Left ventricle myocardium superior (tissue), 1 donor: ENCODE measurements at regions not wholly inside any gene's neighbourhood (a gene's known extent, or its start where the extent isn't known, plus 50 kb on each side); places are given as distances from the start of the nearest gene placed in this dataset.
"Not testable (repeated sequence)": the region's sequence is repeated elsewhere in the genome, so short reads cannot be mapped to it uniquely, and the experiment has no call there.

Experiments
- ATAC-seq: fragments of 200-7000 bp; cut with Tn5 transposase; one replicate; pipeline ENCODE4 v1.9.1; 2020; ENCODE audit warnings: mild to moderate bottlenecking, moderate library complexity
- DNase-seq: peaks from one replicate; pipeline ENCODE4 v3.0.0-alpha.2; 2020
- intact Hi-C: fragments of 100-400 bp; cut with micrococcal nuclease; formaldehyde crosslinking; loops from one replicate; pipeline ENCODE4 v1.11.0; 2022
- donor health status: DM: no; HTN: yes; CAD: no; lungs with severe emphysema.

GRCh38 chr18:42296192-42296591 is 341.2 kb downstream of the PIK3C3 start:
- DNase-seq (no peak), ATAC-seq (no peak)
- intact Hi-C loops, result loop anchor here (10.0 kb wide), 1 partner anchor 181 kb away; no protein-coding TSS in a partner anchor

GRCh38 chr18:42296723-42297122 is 341.7 kb downstream of the PIK3C3 start:
- intact Hi-C loops, result loop anchor here (10.0 kb wide), 1 partner anchor 182 kb away; no protein-coding TSS in a partner anchor
- no peak for DNase-seq
- no peak for ATAC-seq

GRCh38 chr18:42298759-42299675 is 344.0 kb downstream of the PIK3C3 start:
- DNase-seq, result peak; percentile 74
- intact Hi-C loops, result loop anchor here (10.0 kb wide), 1 partner anchor 184 kb away; no protein-coding TSS in a partner anchor
- ATAC-seq, result peak; percentile 94

DNA sequence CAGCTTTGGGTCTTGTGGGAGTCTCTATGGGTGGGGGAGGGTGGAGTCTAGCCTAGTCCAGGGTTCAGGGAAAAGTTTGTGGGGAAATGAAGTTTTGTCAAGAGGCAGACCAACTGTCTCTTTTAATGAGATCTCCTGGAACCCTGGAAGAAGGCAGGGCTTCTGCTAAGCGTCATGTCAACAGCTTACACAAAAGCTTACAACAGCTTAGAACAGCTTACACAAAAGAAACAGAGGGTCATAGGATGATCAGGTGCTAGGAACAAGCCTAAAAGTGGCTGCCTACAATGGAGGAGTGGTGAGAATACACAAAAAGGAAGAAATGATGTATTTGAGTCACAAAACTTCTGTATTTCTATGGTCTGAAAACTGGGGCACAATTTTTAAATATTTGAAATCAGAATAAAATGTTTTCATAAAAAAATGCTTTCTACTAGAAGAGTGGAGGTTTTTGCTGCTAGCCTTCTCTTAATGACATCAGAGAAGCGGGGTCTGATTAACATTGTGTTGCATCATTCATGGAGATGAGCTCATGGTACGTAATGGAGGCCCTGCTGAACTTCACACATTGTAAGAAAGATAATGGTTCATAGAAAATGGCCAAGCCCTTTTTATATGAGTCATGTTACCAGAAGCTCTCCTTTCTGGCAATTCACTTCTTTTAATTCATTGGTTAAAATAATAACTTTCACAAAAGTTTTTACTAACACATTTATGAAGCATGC is 351.0 kb downstream of the PIK3C3 start:
- DNase-seq (no peak), ATAC-seq (no peak)
- intact Hi-C loops, result no loop called here

- intact Hi-C loops, result no loop called here
These were observed 351.6 kb downstream of the PIK3C3 start for GRCh38 chr18:42306594-42306980.

DNA sequence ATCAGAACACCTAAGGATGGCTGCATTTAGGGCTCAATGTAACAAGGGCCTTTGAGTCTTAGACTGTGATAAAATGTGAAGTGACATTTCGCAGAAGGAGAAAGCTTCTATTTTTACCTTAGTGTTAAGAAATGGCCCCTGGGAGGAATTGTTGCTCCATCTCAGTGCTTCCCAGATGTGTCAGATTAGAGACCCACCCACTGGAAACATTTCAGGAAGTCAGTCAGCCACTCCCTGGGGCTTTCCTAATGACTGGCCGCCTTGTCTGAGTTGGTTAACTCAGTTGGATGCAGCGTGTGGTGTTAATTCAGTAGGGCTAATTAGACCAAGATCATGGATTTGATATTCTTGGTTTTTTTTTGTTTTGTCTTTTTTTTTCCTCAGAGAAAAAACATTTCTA is 355.9 kb downstream of the PIK3C3 start:
- intact Hi-C loops, result no loop called here
- DNase-seq, result peak; percentile 37
- peak; percentile 97 for ATAC-seq

More at GRCh38 chr18:42306594-42306980, 351.6 kb downstream of the PIK3C3 start:
- no peak for DNase-seq
- no peak for ATAC-seq

DNA sequence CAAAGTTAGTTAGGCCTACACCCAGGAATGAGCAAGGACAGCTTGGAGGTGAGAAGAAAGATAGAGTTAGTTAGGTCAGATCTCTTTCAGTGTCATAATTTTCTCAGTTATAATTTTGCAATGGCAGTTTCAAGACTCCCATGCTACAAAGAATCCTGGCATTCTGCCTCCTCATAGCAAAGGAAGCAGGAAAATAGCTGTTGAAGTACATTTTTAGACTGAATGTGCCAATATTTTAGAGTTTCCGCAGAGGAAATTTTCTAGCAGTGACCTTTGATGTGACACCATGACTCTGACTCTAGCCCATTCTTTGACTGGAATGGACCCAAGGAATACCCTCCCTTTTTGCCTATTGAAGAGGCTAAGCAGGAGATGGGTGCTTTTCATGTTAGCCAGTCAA is 371.7 kb downstream of the PIK3C3 start:
- peak; percentile 21 for ATAC-seq
- intact Hi-C loops, result no loop called here

GRCh38 chr18:42328931-42329330 is 373.9 kb downstream of the PIK3C3 start:
- intact Hi-C loops, result no loop called here
- DNase-seq, result no peak
- no peak for ATAC-seq

More for the DNA sequence above, 371.7 kb downstream of the PIK3C3 start:
- no peak for DNase-seq

GRCh38 chr18:42330296-42330695 is 375.3 kb downstream of the PIK3C3 start:
- DNase-seq (no peak), ATAC-seq (no peak)
- intact Hi-C loops, result no loop called here

DNA sequence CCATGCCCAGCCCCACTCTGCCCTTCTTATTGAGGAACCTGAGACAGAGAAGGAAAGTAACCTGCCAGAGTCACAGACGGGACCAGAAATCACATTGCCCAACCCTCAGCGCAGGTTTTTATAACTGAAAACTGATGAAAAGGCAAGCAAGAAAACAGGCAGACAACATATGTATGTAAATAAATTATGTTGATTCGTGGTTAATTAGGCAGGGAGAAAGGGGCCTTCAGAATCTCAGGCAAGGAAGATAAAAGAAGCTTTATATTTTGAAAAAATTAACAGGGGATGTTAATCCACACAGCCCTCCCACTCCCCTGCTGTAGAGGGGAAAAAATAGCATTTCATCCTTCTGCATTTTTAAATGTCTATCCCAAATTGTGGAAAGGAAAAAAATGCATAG is 378.5 kb downstream of the PIK3C3 start:
- ATAC-seq (no peak), DNase-seq (no peak)
- intact Hi-C loops, result no loop called here

- intact Hi-C loops, result no loop called here
- ATAC-seq, result no peak
- DNase-seq, result no peak
These were observed 379.9 kb downstream of the PIK3C3 start for GRCh38 chr18:42334931-42335330.

- intact Hi-C loops, result no loop called here
- DNase-seq (no peak), ATAC-seq (no peak)
These were observed 381.1 kb downstream of the PIK3C3 start for GRCh38 chr18:42336139-42336538.

GRCh38 chr18:42337337-42337736 is 382.3 kb downstream of the PIK3C3 start:
- intact Hi-C loops, DNase-seq, ATAC-seq: not testable (repeated sequence)

DNA sequence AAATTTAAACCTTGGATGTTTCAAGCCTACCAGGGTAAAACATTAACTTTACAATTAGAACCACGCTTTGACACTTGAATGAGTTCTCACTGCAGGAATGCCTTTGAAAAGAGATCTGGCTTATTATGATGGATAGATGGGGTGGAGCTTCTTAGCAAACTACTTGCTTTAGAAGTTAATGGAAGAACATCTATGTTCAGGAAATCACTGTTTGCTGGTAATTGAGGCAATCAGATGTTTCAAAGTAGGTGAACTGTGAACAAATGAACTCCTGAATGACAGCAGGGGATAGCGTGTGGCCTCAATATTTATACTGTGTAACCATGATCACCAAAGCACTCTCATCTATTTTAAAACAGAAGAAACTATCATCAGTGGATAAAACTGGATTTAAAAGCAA is 383.6 kb downstream of the PIK3C3 start:
- ATAC-seq (peak; percentile 53), DNase-seq (no peak)
- intact Hi-C loops, result no loop called here

- ATAC-seq, result peak; percentile 94
- intact Hi-C loops, result no loop called here
- no peak for DNase-seq
These were observed 384.3 kb downstream of the PIK3C3 start for GRCh38 chr18:42339372-42339771.

DNA sequence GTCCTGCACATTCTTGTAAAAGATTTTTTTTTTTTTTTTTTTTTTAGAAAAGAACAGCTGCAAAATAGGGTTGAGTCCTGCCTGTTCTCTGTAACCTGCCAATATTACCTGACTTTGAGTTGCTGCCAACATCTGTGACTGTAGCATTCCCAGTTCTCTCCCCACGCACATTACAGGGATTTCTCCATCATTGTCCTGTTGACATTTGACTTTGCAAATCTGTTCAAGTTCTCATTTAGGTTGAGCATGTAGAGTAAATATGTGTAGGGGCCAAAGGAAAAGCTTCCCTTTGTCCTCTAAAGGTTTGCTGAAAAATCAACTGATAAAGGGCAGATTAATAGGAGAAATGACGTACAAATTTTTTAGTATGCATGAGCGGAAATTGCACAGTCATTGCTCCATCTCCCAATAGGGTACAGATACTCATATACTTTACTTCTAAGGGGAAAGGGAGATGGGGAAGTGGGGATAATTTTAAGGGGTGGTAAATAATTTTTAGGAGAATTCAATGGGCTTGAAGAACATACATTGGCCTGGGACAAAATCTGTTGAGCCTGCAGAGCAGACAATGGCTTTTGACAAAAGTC is 385.5 kb downstream of the PIK3C3 start:
- intact Hi-C loops, result no loop called here
- ATAC-seq, result no peak
- DNase-seq, result no peak

DNA sequence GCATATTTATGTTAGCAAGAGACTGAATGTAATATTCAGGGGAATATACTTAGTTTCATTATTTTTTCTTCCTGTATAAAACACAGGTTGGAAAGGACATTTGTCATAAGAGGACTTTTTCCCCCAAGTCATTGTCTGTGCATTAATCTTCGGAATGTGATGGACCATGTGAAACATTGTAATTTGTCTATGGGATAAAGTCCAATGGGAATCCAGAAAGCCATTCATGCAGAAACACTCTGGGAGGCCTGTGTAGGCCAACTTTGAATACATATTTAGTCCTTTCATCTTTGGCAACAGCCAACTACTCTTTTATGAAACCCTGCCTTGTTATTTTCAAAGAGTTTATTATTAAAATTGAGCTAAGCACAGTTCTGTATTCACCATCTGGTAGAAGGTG is 386.4 kb downstream of the PIK3C3 start:
- intact Hi-C loops, result no loop called here
- no peak for DNase-seq
- no peak for ATAC-seq

GRCh38 chr18:42348722-42349121 is 393.7 kb downstream of the PIK3C3 start:
- DNase-seq (no peak), ATAC-seq (no peak)
- intact Hi-C loops, result no loop called here

DNA sequence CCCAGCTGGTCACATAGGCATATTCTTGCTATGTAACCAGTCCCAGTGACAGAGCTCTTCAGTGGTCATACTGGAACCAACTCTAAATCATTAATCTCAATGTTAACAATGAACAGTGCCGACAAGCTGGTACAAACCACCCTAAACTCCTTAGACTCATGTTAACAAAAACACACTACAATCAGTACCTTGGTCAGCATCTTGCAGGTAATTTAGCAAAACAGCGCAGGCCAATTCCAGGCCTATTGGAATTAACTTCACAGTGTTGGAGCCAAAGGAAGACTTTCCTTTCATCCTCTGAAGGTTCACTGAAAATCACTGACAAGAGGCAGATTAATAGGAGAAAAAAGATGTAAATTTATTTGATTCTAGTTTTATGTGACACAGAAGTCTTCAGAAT is 396.4 kb downstream of the PIK3C3 start:
- ATAC-seq, result no peak
- DNase-seq, result no peak
- intact Hi-C loops, result no loop called here

DNA sequence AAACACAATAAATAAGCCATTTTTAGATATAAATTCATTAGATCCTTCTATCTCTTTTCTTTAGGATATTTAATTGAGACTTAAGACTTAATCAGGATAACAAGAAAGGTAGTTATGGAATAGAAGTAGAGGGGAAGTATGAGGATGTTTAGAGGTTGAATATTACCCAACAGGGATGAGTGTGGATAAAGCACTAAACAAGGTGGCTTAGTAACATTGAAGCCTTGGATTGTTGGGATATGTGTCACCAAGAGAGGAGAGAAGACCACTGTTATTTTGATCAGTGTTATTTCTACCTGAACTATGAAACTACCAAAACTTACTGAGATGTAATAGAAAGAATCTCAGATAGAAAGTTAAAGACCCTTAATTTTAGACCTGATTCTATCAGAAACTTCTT is 405.7 kb downstream of the PIK3C3 start:
- intact Hi-C loops, result no loop called here
- ATAC-seq, result no peak
- DNase-seq, result no peak
